Left cardiac atrium (tissue), 4 donors: ENCODE measurements at regions not wholly inside any gene's neighbourhood (a gene's known extent, or its start where the extent isn't known, plus 50 kb on each side); places are given as distances from the start of the nearest gene placed in this dataset.

Experiments used
- ATAC-seq, 2 donors: fragments of 200-7000 bp; cut with Tn5 transposase; one replicate each; pipeline ENCODE4 v1.9.1; 2020; ENCODE audit warnings: mild to moderate bottlenecking in 2 of 2, moderate library complexity in 2 of 2
- DNase-seq: peaks from one replicate; pipeline ENCODE4 v3.0.0-alpha.2; 2020
- intact Hi-C, 2 donors: fragments of 100-400 bp; cut with DNase I; formaldehyde crosslinking; loops; one replicate each; pipeline versions ENCODE4 v1.14.1 to v1.15.1; 2022 to 2023
- donor health status: DM: no; HTN: yes; CAD: no.
- donor health status: DM: no; HTN: yes; CAD: no; lungs with severe emphysema.
- donor health status: DM: yes; HTN: yes; CAD: no.
- donor health status: Dilated cardiomyopathy.

DNA sequence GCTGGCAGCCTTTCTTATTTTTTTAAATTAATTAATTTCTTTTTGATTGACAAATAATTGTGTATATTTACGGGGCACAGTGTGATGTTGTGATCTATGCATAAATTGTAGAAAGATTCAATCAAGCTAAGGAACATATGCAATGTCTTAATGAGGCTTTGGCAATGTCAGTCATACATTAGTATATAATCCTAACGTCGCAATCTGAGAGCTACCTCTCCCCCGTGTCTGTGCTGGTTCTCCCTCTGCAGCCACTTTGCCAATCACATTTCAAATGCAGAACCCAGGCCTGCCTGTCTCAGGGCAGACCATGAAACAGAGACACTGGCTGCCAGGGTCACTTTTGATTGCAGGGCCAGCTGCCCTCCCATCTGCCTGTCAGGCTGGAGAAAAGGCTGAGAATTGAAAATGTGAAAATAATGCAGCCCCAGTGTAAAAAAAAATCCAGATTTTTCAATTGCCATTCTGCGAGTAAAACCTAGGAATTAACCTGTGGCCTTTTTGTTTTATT lies 56.3 kb downstream of the SLC24A2 start:
- intact Hi-C loops: no loop called here
- no peak for ATAC-seq
- no peak for DNase-seq

- no peak for ATAC-seq
- intact Hi-C loops: no loop called here
- no peak for DNase-seq
Measured at GRCh38 chr9:19728101-19728500, 60.7 kb downstream of the SLC24A2 start.

DNA sequence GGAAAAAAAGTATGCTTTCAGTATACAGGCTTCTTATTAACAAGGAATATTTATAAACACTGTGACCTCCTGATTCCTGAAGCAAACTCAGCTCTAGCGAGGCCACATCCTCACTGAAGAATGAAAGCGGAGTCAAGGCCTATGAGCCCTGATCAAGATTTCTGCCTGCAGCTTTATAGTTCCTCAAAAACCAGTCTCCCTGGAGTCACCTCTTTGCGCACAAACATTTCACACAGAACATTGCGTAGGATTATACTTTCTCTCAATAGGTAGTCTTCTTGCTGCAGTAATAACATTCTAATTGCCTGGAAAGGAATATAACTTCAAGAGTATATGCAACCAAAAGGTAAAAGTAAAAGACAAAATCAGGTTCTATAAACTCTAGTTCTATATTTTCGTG lies 62.9 kb downstream of the SLC24A2 start:
- DNase-seq: no peak
- intact Hi-C loops: no loop called here
- no peak for ATAC-seq

GRCh38 chr9:19720377-19720776 lies 68.5 kb downstream of the SLC24A2 start:
- ATAC-seq: no peak
- intact Hi-C loops: no loop called here
- DNase-seq: no peak

GRCh38 chr9:19703702-19704101 lies 85.1 kb downstream of the SLC24A2 start:
- DNase-seq (no peak), ATAC-seq (no peak)
- intact Hi-C loops: no loop called here

- DNase-seq (no peak), ATAC-seq (no peak)
- intact Hi-C loops: no loop called here
Measured at GRCh38 chr9:19701991-19702390, 86.8 kb downstream of the SLC24A2 start.

GRCh38 chr9:19701274-19701673 lies 87.6 kb downstream of the SLC24A2 start:
- ATAC-seq (no peak), DNase-seq (no peak)
- intact Hi-C loops: no loop called here

GRCh38 chr9:19700699-19701098 lies 88.1 kb downstream of the SLC24A2 start:
- intact Hi-C loops: no loop called here
- DNase-seq (no peak), ATAC-seq (no peak)

DNA sequence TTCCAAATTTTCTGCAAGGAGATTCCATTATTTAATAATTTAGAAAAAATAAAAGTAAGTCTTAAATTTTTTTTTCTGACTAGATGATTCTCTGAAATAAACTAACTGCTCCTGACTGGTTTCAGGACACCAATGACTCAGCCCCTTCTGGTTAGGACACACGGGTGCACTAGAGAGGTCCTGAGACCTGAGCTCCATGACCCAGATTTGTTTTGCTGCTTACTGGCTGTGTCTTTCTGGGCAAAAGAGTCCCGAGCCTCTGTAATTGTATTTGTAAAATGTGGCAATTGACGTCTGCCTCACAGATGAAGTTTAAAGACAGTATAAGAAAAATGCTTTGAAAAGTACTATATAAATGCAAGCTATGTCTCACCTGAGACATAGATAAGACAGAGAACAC lies 89.1 kb downstream of the SLC24A2 start:
- intact Hi-C loops: no loop called here
- DNase-seq (no peak), ATAC-seq (no peak)

DNA sequence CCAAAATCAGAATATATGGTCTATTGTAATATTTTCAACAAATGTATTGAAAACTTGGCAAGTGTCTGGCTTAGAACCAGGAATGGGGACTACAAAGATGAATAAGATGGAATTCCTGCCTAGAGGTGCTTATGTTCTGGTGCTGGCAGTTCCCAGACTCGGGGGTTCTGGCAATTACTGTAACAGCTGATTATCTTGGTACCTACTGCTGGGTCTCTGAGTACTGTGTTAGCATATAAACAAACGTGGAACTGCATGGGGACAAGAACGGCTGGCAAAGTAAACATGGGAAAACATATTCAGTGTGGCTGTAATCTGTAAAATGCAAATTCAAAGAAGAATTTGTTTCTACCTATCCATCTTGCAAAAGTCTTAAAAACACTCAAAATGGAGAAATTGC lies 89.9 kb downstream of the SLC24A2 start:
- no peak for DNase-seq
- no peak for ATAC-seq
- intact Hi-C loops: no loop called here

GRCh38 chr9:19694601-19695000 lies 94.2 kb downstream of the SLC24A2 start:
- no peak for DNase-seq
- no peak for ATAC-seq
- intact Hi-C loops: no loop called here

- DNase-seq (no peak), ATAC-seq (no peak)
- intact Hi-C loops: no loop called here
Measured at GRCh38 chr9:19690128-19690527, 98.7 kb downstream of the SLC24A2 start.

DNA sequence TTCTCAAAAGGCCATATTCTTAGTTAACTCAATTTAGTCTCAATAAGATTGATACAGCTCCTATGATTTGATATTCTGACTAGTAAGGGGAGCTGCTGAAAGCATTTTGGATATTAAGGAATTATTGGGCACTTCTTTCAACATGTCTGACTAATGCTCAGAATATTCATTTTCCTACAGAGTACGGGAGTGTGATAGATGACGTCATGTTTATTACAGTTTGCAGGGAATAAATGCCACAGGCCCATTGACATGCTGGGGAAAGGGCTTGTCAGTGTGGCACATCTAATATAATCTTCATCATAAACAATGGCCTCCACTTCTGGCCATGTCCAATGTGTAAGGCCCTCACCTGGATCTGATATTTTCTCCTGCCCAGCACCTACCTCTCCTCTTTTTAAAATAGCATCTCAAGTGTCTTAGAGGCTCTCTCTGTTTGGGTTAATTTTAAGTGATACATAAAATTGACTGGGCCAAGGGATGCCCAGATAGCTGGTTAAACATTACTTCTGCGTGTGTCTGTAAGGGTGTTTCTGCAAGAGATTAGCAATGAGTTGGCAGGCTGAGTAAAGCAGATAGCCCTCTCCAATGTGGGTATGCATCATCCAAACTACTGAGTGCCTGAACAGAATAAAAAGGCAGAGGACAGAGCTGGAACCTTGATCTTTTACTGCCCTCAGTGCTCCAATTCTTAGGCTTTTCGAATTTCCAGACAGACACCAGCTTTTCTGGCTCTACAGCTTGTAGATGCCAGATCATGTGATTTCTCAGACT lies 99.3 kb downstream of the SLC24A2 start:
- DNase-seq: no peak
- no peak for ATAC-seq
- intact Hi-C loops: no loop called here

- ATAC-seq (no peak), DNase-seq (no peak)
- intact Hi-C loops: no loop called here
Measured at GRCh38 chr9:19683715-19684114, 105.1 kb downstream of the SLC24A2 start.

DNA sequence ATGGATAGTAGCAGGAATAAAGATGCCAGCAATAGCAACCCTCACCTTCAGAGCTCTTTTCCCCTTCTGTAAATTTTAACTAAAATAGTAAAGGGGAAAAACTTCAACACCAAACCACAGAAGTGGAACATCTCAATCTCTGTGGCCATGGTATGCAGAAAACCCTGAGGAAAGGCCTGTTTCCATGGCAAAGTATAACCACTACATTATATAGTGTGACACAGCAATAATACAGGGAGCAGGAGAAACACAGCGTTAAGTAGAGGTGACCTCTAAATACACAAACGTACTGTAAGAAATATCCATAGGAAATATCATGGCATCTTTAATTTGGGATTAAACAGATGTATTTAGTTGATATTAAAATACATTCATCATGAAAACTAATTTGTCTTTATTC lies 106.4 kb downstream of the SLC24A2 start:
- intact Hi-C loops: no loop called here
- DNase-seq (no peak), ATAC-seq (no peak)

GRCh38 chr9:19681846-19682245 lies 107.0 kb downstream of the SLC24A2 start:
- intact Hi-C loops: no loop called here
- DNase-seq (no peak), ATAC-seq (no peak)

- ATAC-seq (no peak), DNase-seq (no peak)
- intact Hi-C loops: no loop called here
Measured at GRCh38 chr9:19677924-19678323, 110.9 kb downstream of the SLC24A2 start.

- DNase-seq (no peak), ATAC-seq (no peak)
- intact Hi-C loops: no loop called here
Measured at GRCh38 chr9:19675492-19675891, 113.3 kb downstream of the SLC24A2 start.

- ATAC-seq (no peak), DNase-seq (no peak)
- intact Hi-C loops: no loop called here
Measured at GRCh38 chr9:19666575-19666974, 122.3 kb downstream of the SLC24A2 start.

DNA sequence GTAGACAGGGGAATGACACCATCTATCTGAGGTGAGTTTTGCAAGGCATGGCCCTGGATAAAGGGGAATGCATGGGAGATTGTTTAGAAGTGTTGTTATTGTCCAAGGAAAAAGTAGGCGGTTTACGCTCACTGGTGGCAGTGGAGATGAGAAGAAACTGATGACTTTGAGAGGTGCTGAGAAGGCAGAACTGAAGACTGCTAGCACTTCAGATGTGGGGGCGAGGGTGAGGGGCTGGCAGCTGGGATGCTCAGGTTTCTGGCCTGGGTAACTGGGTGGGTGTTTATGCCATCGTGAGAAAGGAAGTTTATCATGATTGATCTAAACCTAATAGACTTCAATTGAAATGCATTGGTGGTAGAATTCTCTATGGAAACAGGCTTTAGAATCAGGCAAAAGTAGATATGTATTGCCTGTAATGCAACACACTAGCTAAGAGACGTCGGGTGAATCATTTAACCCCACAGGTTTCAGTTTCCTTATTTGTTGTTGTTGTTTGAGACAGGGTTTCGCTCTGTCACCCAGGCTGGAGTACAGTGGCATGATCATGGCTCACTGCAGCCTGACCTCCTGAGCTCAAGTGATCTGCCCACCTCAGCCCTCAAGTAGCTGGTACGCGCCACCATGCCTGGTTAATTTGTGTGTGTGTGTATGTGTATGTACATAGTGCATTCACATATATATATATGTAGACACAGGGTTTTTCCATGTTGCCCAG lies 123.5 kb downstream of the SLC24A2 start:
- intact Hi-C loops: no loop called here
- ATAC-seq (no peak), DNase-seq (no peak)

DNA sequence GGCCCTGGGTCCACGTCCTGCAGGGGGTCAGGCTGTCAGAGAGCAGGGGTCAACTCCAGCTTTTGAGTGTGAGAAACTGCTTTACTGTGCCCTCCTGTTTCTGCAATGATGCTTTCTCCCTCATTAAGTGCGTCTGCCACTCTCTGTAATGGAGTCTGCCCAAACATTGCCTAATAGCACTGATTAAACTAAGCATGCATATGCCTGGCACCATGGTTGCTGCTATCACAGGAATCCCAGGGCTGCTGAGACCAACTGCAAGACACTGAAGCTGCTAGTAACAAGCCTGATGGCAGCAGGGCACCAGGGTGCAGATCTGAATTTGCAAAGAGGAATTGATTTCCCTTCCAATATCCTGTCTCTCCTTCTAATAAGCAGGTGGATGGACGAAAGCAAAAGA lies 125.3 kb downstream of the SLC24A2 start:
- ATAC-seq (peak in 1 of 2 donors; percentile 81), DNase-seq (no peak)
- intact Hi-C loops: no loop called here
